Loucy (cell line): ENCODE measurements at regions not wholly inside any gene's neighbourhood (a gene's known extent, or its start where the extent isn't known, plus 50 kb on each side); places are given as distances from the start of the nearest gene placed in this dataset.

Source experiments
- EZH2phosphoT487 ChIP-seq: fragments of 200-600 bp; IDR thresholded peaks from 2 replicates; pipeline ENCODE4 v1.6.1; 2018; ENCODE audit warnings: antibody characterized with exemption, mild to moderate bottlenecking, moderate library complexity, borderline replicate concordance
- TF ChIP-seq, protein P1 (sequence below): fragments of 200-600 bp; sonication (generic); conservative IDR thresholded peaks from 2 replicates; pipeline ENCODE4 v1.5.1; 2014; ENCODE audit warnings: mild to moderate bottlenecking, antibody characterized with exemption, low read length

DNA sequence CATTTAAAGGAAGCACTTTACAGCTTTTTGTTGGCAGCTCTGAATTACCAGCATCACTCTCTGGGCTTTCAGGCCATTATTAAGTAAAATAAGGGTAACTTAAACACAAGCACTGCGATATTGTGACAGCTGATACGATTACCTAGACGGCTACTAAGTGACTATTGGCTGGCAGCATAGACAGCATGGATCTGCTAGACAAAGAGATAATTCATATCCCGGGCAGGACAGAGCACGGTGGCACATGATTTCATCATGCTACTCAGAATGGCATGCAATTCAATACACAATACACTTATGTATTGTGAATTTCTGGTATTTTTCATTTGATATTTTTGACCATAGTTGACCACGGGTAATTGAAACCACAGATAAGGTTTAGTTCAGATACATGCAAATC is 522.0 kb upstream of the LRRN3 start:
- TF ChIP-seq, protein P1, sequence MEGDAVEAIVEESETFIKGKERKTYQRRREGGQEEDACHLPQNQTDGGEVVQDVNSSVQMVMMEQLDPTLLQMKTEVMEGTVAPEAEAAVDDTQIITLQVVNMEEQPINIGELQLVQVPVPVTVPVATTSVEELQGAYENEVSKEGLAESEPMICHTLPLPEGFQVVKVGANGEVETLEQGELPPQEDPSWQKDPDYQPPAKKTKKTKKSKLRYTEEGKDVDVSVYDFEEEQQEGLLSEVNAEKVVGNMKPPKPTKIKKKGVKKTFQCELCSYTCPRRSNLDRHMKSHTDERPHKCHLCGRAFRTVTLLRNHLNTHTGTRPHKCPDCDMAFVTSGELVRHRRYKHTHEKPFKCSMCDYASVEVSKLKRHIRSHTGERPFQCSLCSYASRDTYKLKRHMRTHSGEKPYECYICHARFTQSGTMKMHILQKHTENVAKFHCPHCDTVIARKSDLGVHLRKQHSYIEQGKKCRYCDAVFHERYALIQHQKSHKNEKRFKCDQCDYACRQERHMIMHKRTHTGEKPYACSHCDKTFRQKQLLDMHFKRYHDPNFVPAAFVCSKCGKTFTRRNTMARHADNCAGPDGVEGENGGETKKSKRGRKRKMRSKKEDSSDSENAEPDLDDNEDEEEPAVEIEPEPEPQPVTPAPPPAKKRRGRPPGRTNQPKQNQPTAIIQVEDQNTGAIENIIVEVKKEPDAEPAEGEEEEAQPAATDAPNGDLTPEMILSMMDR: no peak
- no peak for TF ChIP-seq EZH2phosphoT487
